ENCODE measurements at regions not wholly inside any gene's neighbourhood (a gene's known extent, or its start where the extent isn't known, plus 50 kb on each side); places are given as distances from the start of the nearest gene placed in this dataset.

DNA sequence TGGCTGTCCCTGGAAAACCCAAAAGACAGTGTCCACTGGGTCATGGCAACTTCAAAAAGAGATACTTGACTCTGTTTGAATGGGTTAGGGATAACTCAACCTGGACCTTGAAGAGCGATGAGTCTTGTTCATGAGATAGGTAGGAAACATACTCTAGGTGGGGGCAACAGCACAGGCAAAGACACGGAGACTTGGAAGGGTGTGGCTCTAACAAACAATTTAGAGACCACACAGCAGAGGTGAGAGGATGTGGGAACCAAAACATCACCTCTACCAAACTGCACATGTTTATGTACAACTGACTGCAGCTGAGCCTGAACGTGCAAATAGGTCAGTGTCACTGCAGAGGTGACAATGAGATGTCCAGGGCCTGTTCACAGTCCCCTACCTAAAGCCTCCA lies 247.7 kb upstream of the ADRA1B start:
- TF ChIP-seq, protein P1, sequence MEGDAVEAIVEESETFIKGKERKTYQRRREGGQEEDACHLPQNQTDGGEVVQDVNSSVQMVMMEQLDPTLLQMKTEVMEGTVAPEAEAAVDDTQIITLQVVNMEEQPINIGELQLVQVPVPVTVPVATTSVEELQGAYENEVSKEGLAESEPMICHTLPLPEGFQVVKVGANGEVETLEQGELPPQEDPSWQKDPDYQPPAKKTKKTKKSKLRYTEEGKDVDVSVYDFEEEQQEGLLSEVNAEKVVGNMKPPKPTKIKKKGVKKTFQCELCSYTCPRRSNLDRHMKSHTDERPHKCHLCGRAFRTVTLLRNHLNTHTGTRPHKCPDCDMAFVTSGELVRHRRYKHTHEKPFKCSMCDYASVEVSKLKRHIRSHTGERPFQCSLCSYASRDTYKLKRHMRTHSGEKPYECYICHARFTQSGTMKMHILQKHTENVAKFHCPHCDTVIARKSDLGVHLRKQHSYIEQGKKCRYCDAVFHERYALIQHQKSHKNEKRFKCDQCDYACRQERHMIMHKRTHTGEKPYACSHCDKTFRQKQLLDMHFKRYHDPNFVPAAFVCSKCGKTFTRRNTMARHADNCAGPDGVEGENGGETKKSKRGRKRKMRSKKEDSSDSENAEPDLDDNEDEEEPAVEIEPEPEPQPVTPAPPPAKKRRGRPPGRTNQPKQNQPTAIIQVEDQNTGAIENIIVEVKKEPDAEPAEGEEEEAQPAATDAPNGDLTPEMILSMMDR (IDR thresholded peaks at IDR 0.05; ENCODE audit: insufficient read depth, low read length): no peak
- no peak for TF ChIP-seq POLR2AphosphoS5 (IDR thresholded peaks at IDR 0.05; ENCODE audit: low read depth)
